Keratinocyte (primary cell): ENCODE measurements at regions not wholly inside any gene's neighbourhood (a gene's known extent, or its start where the extent isn't known, plus 50 kb on each side); places are given as distances from the start of the nearest gene placed in this dataset.

Experiments
- DNase-seq: peaks from one replicate; pipeline ENCODE4 v3.0.0-alpha.2; 2011; ENCODE audit warnings: low read depth, missing footprints, low spot score
- FAIRE-seq: peaks from 2 replicates; lab custom pipeline; 2011; peaks lifted over from hg19 to GRCh38; lab: Jason Lieb, UNC
- H2AFZ ChIP-seq: 2 replicates; pipeline ENCODE4 v1.6.0; 2012; ENCODE audit warnings: low read length, control low read depth, inconsistent platforms; ENCODE audit not compliant: control insufficient read depth
- H3K27ac ChIP-seq: 2 replicates; pipeline ENCODE4 v1.5.1; 2011; ENCODE audit warnings: low read length; ENCODE audit not compliant: control insufficient read depth, insufficient read depth
- H3K27me3 ChIP-seq: 3 replicates; pipeline ENCODE4 v1.6.0; 2011; ENCODE audit warnings: low read length; ENCODE audit not compliant: control insufficient read depth, insufficient read depth; ENCODE audit errors: extremely low read depth
- H3K36me3 ChIP-seq, 2 experiments: 2 replicates in 1 of 2; 3 replicates in 1 of 2; pipeline ENCODE4 v1.5.1; 2011; ENCODE audit warnings: low read length in 2 of 2, mild to moderate bottlenecking in 1 of 2; ENCODE audit not compliant: control insufficient read depth in 2 of 2, insufficient read depth in 2 of 2; ENCODE audit errors: extremely low read depth in 1 of 2
- H3K4me1 ChIP-seq: 3 replicates; pipeline ENCODE4 v1.5.1; 2011; ENCODE audit warnings: low read length; ENCODE audit not compliant: control insufficient read depth, insufficient read depth; ENCODE audit errors: extremely low read depth
- H3K4me2 ChIP-seq: 3 replicates; pipeline ENCODE4 v1.6.0; 2011; ENCODE audit warnings: low read depth, low read length; ENCODE audit not compliant: control insufficient read depth, insufficient read depth; ENCODE audit errors: extremely low read depth
- H3K4me3 ChIP-seq, 3 experiments: fragments of 200-600 bp in 1 of 3; sonication (generic) in 1 of 3; 2 replicates in 2 of 3; 3 replicates in 1 of 3; pipeline ENCODE4 v1.5.1; 2011 to 2016; ENCODE audit warnings: low read length in 3 of 3, mild to moderate bottlenecking in 3 of 3, control low read depth in 2 of 3, inconsistent platforms in 1 of 3, low read depth in 1 of 3, mixed read lengths in 1 of 3, mixed run types in 1 of 3, moderate library complexity in 1 of 3; ENCODE audit not compliant: control insufficient read depth in 2 of 3, insufficient read depth in 2 of 3; ENCODE audit errors: extremely low read depth in 1 of 3
- H3K79me2 ChIP-seq: 2 replicates; pipeline ENCODE4 v1.6.0; 2012; ENCODE audit warnings: low read length; ENCODE audit not compliant: control insufficient read depth, insufficient read depth
- H3K9ac ChIP-seq: 3 replicates; pipeline ENCODE4 v1.6.0; 2011; ENCODE audit warnings: low read length; ENCODE audit not compliant: control insufficient read depth, insufficient read depth; ENCODE audit errors: extremely low read depth
- H3K9me1 ChIP-seq: 3 replicates; pipeline ENCODE4 v1.6.0; 2011; ENCODE audit warnings: low read length; ENCODE audit not compliant: control insufficient read depth, insufficient read depth; ENCODE audit errors: extremely low read depth
- H3K9me3 ChIP-seq: 2 replicates; pipeline ENCODE4 v1.5.1; 2012; ENCODE audit warnings: low read depth, low read length; ENCODE audit not compliant: control insufficient read depth
- H4K20me1 ChIP-seq: 3 replicates; pipeline ENCODE4 v1.6.0; 2011; ENCODE audit warnings: low read length; ENCODE audit not compliant: control insufficient read depth, insufficient read depth; ENCODE audit errors: extremely low read depth
- EZH2 ChIP-seq: IDR thresholded peaks from one replicate; pipeline ENCODE4 v1.6.1; 2012; ENCODE audit warnings: inconsistent platforms, mild to moderate bottlenecking, low read length, moderate library complexity
- dilution Hi-C: fragments of 300-500 bp; cut with MboI; formaldehyde crosslinking; loops from one replicate; pipeline ENCODE4 v1.7.0; 2020; ENCODE audit warnings: low sequenced_read_pairs; ENCODE audit not compliant: extremely low pct_ligation_motif_present
- TF ChIP-seq, protein P1 (sequence below), 3 experiments: IDR thresholded peaks in 1 of 3; conservative IDR thresholded peaks in 1 of 3; optimal IDR thresholded peaks in 1 of 3; 2 replicates in 2 of 3; 3 replicates in 1 of 3; pipeline versions ENCODE3 to v1.5.1; 2011; ENCODE audit warnings: low read length in 3 of 3, mild to moderate bottlenecking in 3 of 3, moderate library complexity in 2 of 3, control low read depth in 1 of 3, inconsistent platforms in 1 of 3; ENCODE audit not compliant: insufficient read depth in 2 of 3; ENCODE audit errors: extremely low read depth in 1 of 3

GRCh38 chr2:147366279-147366678 is 478.6 kb upstream of the ACVR2A start:
- Histone ChIP-seq H3K36me3 (no peaks in the 10 kb centered on the region), H3K9ac (no peak overlapping the region), H3K27ac (no peak overlapping the region), H3K4me1 (no peaks in the 10 kb centered on the region), H3K9me3 (no peaks in the 10 kb centered on the region), H2AFZ (no peak overlapping the region), H3K27me3 (no peaks in the 10 kb centered on the region), H3K4me2 (no peak overlapping the region), H3K4me3 (no peak overlapping the region), H3K9me1 (no peaks in the 10 kb centered on the region), H4K20me1 (no peaks in the 10 kb centered on the region), H3K79me2 (no peaks in the 10 kb centered on the region)
- no peak for DNase-seq
- dilution Hi-C loops = no loop called here
- no peak for FAIRE-seq
- TF ChIP-seq EZH2 = no peak
- TF ChIP-seq, protein P1, sequence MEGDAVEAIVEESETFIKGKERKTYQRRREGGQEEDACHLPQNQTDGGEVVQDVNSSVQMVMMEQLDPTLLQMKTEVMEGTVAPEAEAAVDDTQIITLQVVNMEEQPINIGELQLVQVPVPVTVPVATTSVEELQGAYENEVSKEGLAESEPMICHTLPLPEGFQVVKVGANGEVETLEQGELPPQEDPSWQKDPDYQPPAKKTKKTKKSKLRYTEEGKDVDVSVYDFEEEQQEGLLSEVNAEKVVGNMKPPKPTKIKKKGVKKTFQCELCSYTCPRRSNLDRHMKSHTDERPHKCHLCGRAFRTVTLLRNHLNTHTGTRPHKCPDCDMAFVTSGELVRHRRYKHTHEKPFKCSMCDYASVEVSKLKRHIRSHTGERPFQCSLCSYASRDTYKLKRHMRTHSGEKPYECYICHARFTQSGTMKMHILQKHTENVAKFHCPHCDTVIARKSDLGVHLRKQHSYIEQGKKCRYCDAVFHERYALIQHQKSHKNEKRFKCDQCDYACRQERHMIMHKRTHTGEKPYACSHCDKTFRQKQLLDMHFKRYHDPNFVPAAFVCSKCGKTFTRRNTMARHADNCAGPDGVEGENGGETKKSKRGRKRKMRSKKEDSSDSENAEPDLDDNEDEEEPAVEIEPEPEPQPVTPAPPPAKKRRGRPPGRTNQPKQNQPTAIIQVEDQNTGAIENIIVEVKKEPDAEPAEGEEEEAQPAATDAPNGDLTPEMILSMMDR (optimal IDR thresholded peaks at IDR 0.05 in 1 of 3, IDR thresholded peaks at IDR 0.05 in 1 of 3, conservative IDR thresholded peaks at IDR 0.05 in 1 of 3; ENCODE audit: extremely low read depth in 1 of 3, insufficient read depth in 2 of 3, low read length in 3 of 3) = no peak

- Histone ChIP-seq H3K27ac (no peak overlapping the region), H3K9me3 (no peaks in the 10 kb centered on the region), H3K9me1 (no peaks in the 10 kb centered on the region), H3K79me2 (no peaks in the 10 kb centered on the region), H3K4me1 (no peaks in the 10 kb centered on the region), H3K9ac (no peak overlapping the region), H3K4me3 (no peak overlapping the region), H3K4me2 (no peak overlapping the region), H4K20me1 (no peaks in the 10 kb centered on the region), H3K36me3 (no peaks in the 10 kb centered on the region), H2AFZ (peak overlapping the region; percentile 37), H3K27me3 (no peaks in the 10 kb centered on the region)
- dilution Hi-C loops = no loop called here
- TF ChIP-seq EZH2 = no peak
- TF ChIP-seq, protein P1 (optimal IDR thresholded peaks at IDR 0.05 in 1 of 3, IDR thresholded peaks at IDR 0.05 in 1 of 3, conservative IDR thresholded peaks at IDR 0.05 in 1 of 3; ENCODE audit: extremely low read depth in 1 of 3, insufficient read depth in 2 of 3, low read length in 3 of 3) = no peak
- FAIRE-seq (no peak), DNase-seq (no peak)
These were observed 479.2 kb upstream of the ACVR2A start for GRCh38 chr2:147365622-147366021.
